ENCODE measurements at regions not wholly inside any gene's neighbourhood (a gene's known extent, or its start where the extent isn't known, plus 50 kb on each side); places are given as distances from the start of the nearest gene placed in this dataset.

DNA sequence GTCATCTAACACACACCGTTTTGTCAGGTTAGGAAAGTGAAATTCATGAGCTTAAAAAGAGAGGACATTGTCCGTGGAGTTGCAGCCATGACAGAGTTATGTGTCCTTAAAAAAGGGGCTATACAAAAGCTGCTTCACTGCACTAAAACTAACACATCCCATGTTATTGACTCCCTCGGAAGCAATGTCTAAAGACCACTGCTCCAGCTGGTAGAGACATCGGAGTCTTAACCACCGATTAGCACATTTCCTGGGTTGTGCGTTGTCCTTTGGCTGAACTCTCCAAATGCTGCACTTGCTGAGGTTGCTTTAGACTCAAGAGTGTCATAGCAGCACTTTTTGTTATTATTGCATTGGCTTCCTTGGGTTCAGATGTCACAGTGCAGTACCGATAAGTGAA, 128.3 kb upstream of the C9orf72 start:
- TF ChIP-seq, protein P1, sequence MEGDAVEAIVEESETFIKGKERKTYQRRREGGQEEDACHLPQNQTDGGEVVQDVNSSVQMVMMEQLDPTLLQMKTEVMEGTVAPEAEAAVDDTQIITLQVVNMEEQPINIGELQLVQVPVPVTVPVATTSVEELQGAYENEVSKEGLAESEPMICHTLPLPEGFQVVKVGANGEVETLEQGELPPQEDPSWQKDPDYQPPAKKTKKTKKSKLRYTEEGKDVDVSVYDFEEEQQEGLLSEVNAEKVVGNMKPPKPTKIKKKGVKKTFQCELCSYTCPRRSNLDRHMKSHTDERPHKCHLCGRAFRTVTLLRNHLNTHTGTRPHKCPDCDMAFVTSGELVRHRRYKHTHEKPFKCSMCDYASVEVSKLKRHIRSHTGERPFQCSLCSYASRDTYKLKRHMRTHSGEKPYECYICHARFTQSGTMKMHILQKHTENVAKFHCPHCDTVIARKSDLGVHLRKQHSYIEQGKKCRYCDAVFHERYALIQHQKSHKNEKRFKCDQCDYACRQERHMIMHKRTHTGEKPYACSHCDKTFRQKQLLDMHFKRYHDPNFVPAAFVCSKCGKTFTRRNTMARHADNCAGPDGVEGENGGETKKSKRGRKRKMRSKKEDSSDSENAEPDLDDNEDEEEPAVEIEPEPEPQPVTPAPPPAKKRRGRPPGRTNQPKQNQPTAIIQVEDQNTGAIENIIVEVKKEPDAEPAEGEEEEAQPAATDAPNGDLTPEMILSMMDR (IDR thresholded peaks at IDR 0.05 in 2 of 3, conservative IDR thresholded peaks at IDR 0.05 in 1 of 3; ENCODE audit: borderline replicate concordance in 1 of 3, insufficient read depth in 1 of 3, low read depth in 2 of 3, low read length in 2 of 3) = no peak
- TF ChIP-seq POLR2A (IDR thresholded peaks at IDR 0.05; ENCODE audit: borderline replicate concordance, extremely low read depth, insufficient read depth, insufficient read length) = no peak
- no peak for TF ChIP-seq SP1 (IDR thresholded peaks at IDR 0.05; ENCODE audit: low read depth)
- no peak for TF ChIP-seq ZNF274 (IDR thresholded peaks at IDR 0.05; ENCODE audit: low read depth, low read length)
- no peak for TF ChIP-seq RAD21 (IDR thresholded peaks at IDR 0.05; ENCODE audit: low read depth)
